Stimulated activated CD4-positive, alpha-beta T cell treated with anti-CD3 and anti-CD28 coated beads, Interleukin-4, amount 100 ng/mL, for 24 hours (primary cell): ENCODE measurements at regions not wholly inside any gene's neighbourhood (a gene's known extent, or its start where the extent isn't known, plus 50 kb on each side); places are given as distances from the start of the nearest gene placed in this dataset.

Experiments used
- DNase-seq: peaks from one replicate; pipeline ENCODE4 v3.0.0-alpha.2; 2020

- no peak for DNase-seq
Observed at GRCh38 chr1:83670909-83671565, 327.9 kb downstream of the TTLL7 start.

GRCh38 chr1:83641796-83642443 is 357.0 kb downstream of the TTLL7 start:
- DNase-seq, result no peak

- DNase-seq, result no peak
Observed at GRCh38 chr1:83641206-83641658, 357.7 kb downstream of the TTLL7 start.

GRCh38 chr1:83639785-83640184 is 359.1 kb downstream of the TTLL7 start:
- DNase-seq, result no peak

GRCh38 chr1:83637586-83637985 is 361.3 kb downstream of the TTLL7 start:
- no peak for DNase-seq

- DNase-seq, result no peak
Observed at GRCh38 chr1:83637009-83637408, 361.9 kb downstream of the TTLL7 start.

GRCh38 chr1:83632906-83633305 is 366.0 kb downstream of the TTLL7 start:
- peak; percentile 32 for DNase-seq

- DNase-seq, result no peak
Observed at GRCh38 chr1:83631851-83632250, 367.1 kb downstream of the TTLL7 start.

GRCh38 chr1:83627045-83627444 is 371.9 kb downstream of the TTLL7 start:
- DNase-seq, result no peak

GRCh38 chr1:83626603-83627002 is 372.3 kb downstream of the TTLL7 start:
- DNase-seq, result no peak

GRCh38 chr1:83625646-83626045 is 373.3 kb downstream of the TTLL7 start:
- no peak for DNase-seq

- DNase-seq, result no peak
Observed at GRCh38 chr1:83620016-83620415, 378.9 kb downstream of the TTLL7 start.

GRCh38 chr1:83619170-83619896 is 379.6 kb downstream of the TTLL7 start:
- DNase-seq, result no peak

GRCh38 chr1:83617883-83618282 is 381.0 kb downstream of the TTLL7 start:
- DNase-seq, result no peak

- DNase-seq, result no peak
Observed at GRCh38 chr1:83615370-83615769, 383.6 kb downstream of the TTLL7 start.

GRCh38 chr1:83606416-83606955 is 392.4 kb downstream of the TTLL7 start:
- no peak for DNase-seq

- no peak for DNase-seq
Observed at GRCh38 chr1:83596331-83596730, 402.6 kb downstream of the TTLL7 start.

- no peak for DNase-seq
Observed at GRCh38 chr1:83593073-83593472, 405.9 kb downstream of the TTLL7 start.

- DNase-seq, result no peak
Observed at GRCh38 chr1:83588140-83588539, 410.8 kb downstream of the TTLL7 start.

GRCh38 chr1:83583351-83584014 is 415.4 kb downstream of the TTLL7 start:
- peak; percentile 12 for DNase-seq

- DNase-seq, result no peak
Observed at GRCh38 chr1:83581747-83582146, 417.2 kb downstream of the TTLL7 start.

- no peak for DNase-seq
Observed at GRCh38 chr1:83574791-83575190, 424.1 kb downstream of the TTLL7 start.

GRCh38 chr1:83573776-83574175 is 425.2 kb downstream of the TTLL7 start:
- DNase-seq, result no peak
